AG04450 (cell line): ENCODE measurements at regions not wholly inside any gene's neighbourhood (a gene's known extent, or its start where the extent isn't known, plus 50 kb on each side); places are given as distances from the start of the nearest gene placed in this dataset.

Source experiments
- CTCF ChIA-PET: fragments of 300-600, 350-600 bp; formaldehyde crosslinking; extraction: SDS; loops from one replicate; lab custom pipeline; 2022; ENCODE audit warnings: antibody characterized with exemption, inconsistent platforms; lab: Charles Lee
- POLR2A ChIA-PET: fragments of 350-600 bp; formaldehyde crosslinking; extraction: SDS; loops from one replicate; lab custom pipeline; 2021; ENCODE audit warnings: antibody characterized with exemption, inconsistent platforms; lab: Yijun Ruan, JAX
- DNase-seq: peaks from one replicate; pipeline ENCODE4 v3.0.0-alpha.2; 2011; ENCODE audit warnings: low read depth, low spot score
- H3K27ac ChIP-seq: one replicate; pipeline ENCODE4 v1.5.1; 2012; ENCODE audit warnings: low read depth, low read length, control low read depth
- H3K27me3 ChIP-seq: one replicate; pipeline ENCODE4 v1.6.0; 2012; ENCODE audit warnings: low read length; ENCODE audit not compliant: control insufficient read depth, insufficient read depth
- H3K4me3 ChIP-seq: 2 replicates; pipeline ENCODE4 v1.5.1; 2011; ENCODE audit warnings: mild to moderate bottlenecking, low read depth, low read length, control low read depth
- H3K9me3 ChIP-seq: 2 replicates; pipeline ENCODE4 v1.5.1; 2012; ENCODE audit warnings: low read length; ENCODE audit not compliant: control insufficient read depth, insufficient read depth
- CTCF ChIP-seq: IDR thresholded peaks from 2 replicates; pipeline ENCODE4 v1.5.1; 2011; ENCODE audit warnings: low read depth, low read length, control low read depth, inconsistent platforms

DNA sequence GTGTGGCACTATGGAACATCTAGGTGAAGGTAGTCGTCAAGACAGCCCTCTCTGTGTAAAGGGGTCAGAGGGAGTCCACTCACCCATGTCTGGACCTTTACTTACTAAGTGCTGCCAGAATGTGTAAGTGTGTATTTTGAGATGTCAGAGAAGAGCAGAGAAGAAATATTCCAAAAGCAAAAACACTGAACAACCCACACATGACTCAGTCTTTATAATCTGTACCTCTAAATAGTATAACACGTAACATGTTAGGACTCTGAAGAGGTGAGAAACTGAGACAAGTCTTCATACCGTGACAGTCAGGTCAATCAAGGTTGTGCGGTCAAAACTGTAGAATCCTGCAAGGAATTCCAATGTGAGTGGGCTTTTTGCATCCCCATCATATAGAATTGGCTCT is 555.2 kb downstream of the LMO4 start:
- DNase-seq = no peak
- TF ChIP-seq CTCF = no peak
- Histone ChIP-seq H3K27me3 (no peaks in the 10 kb centered on the region), H3K4me3 (no peak overlapping the region), H3K27ac (no peak overlapping the region), H3K9me3 (no peaks in the 10 kb centered on the region)
- ChIA-PET POLR2A (no interaction called here), CTCF (no interaction called here)

GRCh38 chr1:87884581-87884980 is 555.9 kb downstream of the LMO4 start:
- no peak overlapping the region for H3K4me3 ChIP-seq
- no peaks in the 10 kb centered on the region for H3K27me3 ChIP-seq
- H3K9me3 ChIP-seq = no peaks in the 10 kb centered on the region
- POLR2A ChIA-PET = no interaction called here
- CTCF ChIA-PET = no interaction called here
- no peak for TF ChIP-seq CTCF
- no peak overlapping the region for H3K27ac ChIP-seq
- no peak for DNase-seq

GRCh38 chr1:87885278-87886025 is 556.8 kb downstream of the LMO4 start:
- H3K9me3 ChIP-seq = no peaks in the 10 kb centered on the region
- no peak for TF ChIP-seq CTCF
- POLR2A ChIA-PET = no interaction called here
- H3K27me3 ChIP-seq = no peaks in the 10 kb centered on the region
- H3K4me3 ChIP-seq = no peak overlapping the region
- DNase-seq = no peak
- CTCF ChIA-PET = no interaction called here
- H3K27ac ChIP-seq = no peak overlapping the region

GRCh38 chr1:87887100-87887499 is 558.4 kb downstream of the LMO4 start:
- CTCF ChIA-PET = no interaction called here

More at GRCh38 chr1:87887100-87887499, 558.4 kb downstream of the LMO4 start:
- TF ChIP-seq CTCF = no peak
- no peak overlapping the region for H3K27ac ChIP-seq
- H3K27me3 ChIP-seq = no peaks in the 10 kb centered on the region
- no peak for DNase-seq
- no peaks in the 10 kb centered on the region for H3K9me3 ChIP-seq
- POLR2A ChIA-PET = no interaction called here
- H3K4me3 ChIP-seq = no peak overlapping the region
